Left lung (tissue), 4 donors: ENCODE measurements at regions not wholly inside any gene's neighbourhood (a gene's known extent, or its start where the extent isn't known, plus 50 kb on each side); places are given as distances from the start of the nearest gene placed in this dataset.

Source experiments
- ATAC-seq: fragments of 200-7000 bp; cut with Tn5 transposase; one replicate; pipeline ENCODE4 v1.9.1; 2020; ENCODE audit warnings: moderate library complexity
- DNase-seq, 4 donors: peaks; one replicate each; pipeline ENCODE4 v3.0.0-alpha.2; 2013 to 2020
- H3K27ac ChIP-seq, 2 donors: fragments of 200-600 bp; sonication (generic) in 1 of 2; one replicate each; pipeline versions ENCODE4 v1.5.0 to v1.8.0; 2020 to 2021
- H3K27me3 ChIP-seq, 2 donors: fragments of 200-600 bp; sonication (generic) in 1 of 2; one replicate each; pipeline versions ENCODE4 v1.5.0 to v1.8.0; 2020 to 2021
- H3K36me3 ChIP-seq, 2 donors: fragments of 200-600 bp; sonication (generic) in 1 of 2; one replicate each; pipeline versions ENCODE4 v1.5.0 to v1.8.0; 2020 to 2021
- H3K4me1 ChIP-seq, 2 donors: fragments of 200-600 bp; one replicate each; pipeline ENCODE4 v1.8.0; 2021
- H3K4me3 ChIP-seq, 2 donors: fragments of 200-600 bp; sonication (generic) in 1 of 2; one replicate each; pipeline versions ENCODE4 v1.5.0 to v1.8.0; 2020 to 2021; ENCODE audit warnings: mild to moderate bottlenecking in 1 of 2
- H3K9me3 ChIP-seq, 2 donors: fragments of 200-600 bp; sonication (generic) in 1 of 2; one replicate each; pipeline versions ENCODE4 v1.5.0 to v1.8.0; 2020 to 2021
- CTCF ChIP-seq, 2 donors: fragments of 200-600 bp; sonication (generic) in 1 of 2; IDR thresholded peaks; one replicate each; pipeline versions ENCODE4 v1.5.0 to v1.8.0; 2021; ENCODE audit warnings: antibody characterized with exemption in 2 of 2
- intact Hi-C, 2 donors: fragments of 100-400 bp; cut with DNase I; formaldehyde crosslinking; loops; one replicate each; pipeline versions ENCODE4 v1.11.2 to v1.14.2; 2022
- donor health status: DM: no; HTN: yes; CAD: no.
- donor health status: DM: no; HTN: no; CAD: no.

- Histone ChIP-seq H3K9me3 (peaks cover 0 to 3% of the 10 kb centered on the region in 2 donors), H3K4me3 (no peak overlapping the region), H3K36me3 (no peaks in the 10 kb centered on the region), H3K27me3 (no peaks in the 10 kb centered on the region), H3K4me1 (no peaks in the 10 kb centered on the region), H3K27ac (no peak overlapping the region)
- ATAC-seq (no peak), DNase-seq (no peak)
- intact Hi-C loops = no loop called here
- TF ChIP-seq CTCF (IDR thresholded peaks at IDR 0.05) = no peak
These were observed 96.6 kb upstream of the NPTX2 start for GRCh38 chr7:98520356-98520951.

DNA sequence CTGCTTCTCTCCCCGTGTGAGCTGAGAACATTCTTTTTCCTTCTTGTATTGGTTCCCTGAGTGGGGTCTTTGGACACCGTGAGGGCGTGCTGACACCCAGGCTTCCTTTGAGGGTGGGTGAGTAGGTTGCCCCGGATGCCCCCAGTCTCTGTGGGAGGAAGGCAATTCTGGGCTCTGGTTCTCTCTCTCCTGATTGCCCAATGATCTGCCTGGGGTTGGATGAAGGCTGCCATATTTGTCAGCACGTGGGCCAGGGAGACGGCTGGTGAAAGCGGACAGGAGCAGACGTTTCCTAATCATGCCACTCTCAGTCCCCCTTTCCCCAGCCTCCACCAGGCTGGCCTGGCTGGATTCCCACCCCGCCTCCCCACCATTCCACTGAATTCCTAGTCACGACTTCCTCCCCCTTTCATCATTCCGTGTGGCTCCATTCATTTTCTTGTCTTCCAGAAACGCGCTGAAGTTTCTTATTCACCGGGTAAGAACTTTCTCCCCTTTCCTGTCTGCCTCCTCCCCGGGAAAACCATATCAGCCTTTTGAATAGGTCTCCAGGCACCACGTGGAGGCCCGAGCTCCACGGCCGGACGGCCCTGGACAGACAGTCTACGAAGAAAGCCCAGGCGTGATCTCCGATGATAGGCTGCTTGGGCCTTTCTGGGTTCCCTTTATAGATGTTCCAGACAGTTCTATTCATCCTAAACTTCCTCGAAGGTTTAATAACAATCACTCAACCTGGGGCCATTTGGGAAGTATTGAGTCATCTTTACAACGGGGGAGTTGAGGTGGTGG lies 98.7 kb upstream of the NPTX2 start:
- H3K36me3 ChIP-seq = no peaks in the 10 kb centered on the region
- no peak overlapping the region for H3K27ac ChIP-seq
- ATAC-seq = no peak
- intact Hi-C loops = no loop called here
- H3K27me3 ChIP-seq = no peaks in the 10 kb centered on the region
- no peak for DNase-seq
- TF ChIP-seq CTCF (IDR thresholded peaks at IDR 0.05) = no peak
- H3K4me1 ChIP-seq = no peaks in the 10 kb centered on the region
- H3K9me3 ChIP-seq = peaks cover 0 to 3% of the 10 kb centered on the region in 2 donors
- no peak overlapping the region for H3K4me3 ChIP-seq

DNA sequence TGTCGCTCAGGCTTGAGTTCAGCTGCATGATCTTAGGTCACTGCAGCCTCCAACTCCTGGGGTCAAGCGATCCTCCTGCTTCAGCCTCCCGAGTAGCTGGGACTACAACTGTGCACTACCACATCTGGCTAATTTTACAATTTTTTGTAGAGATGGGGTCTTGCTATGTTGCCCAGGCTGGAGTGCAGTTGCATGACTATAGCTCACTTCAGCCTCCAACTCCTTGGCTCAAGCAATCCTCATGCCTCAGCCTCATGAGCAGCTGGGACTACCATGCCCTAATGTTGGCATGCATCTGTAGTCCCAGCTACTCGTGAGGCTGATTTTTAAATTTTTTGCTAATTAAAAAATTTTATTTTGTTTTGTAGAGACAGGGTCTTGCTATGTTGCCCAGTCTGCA lies 101.9 kb upstream of the NPTX2 start:
- H3K9me3 ChIP-seq = no peaks in the 10 kb centered on the region
- H3K27me3 ChIP-seq = no peaks in the 10 kb centered on the region
- TF ChIP-seq CTCF (IDR thresholded peaks at IDR 0.05) = no peak
- no peaks in the 10 kb centered on the region for H3K36me3 ChIP-seq
- no peak overlapping the region for H3K4me3 ChIP-seq
- no peaks in the 10 kb centered on the region for H3K4me1 ChIP-seq
- intact Hi-C loops = no loop called here
- DNase-seq = no peak
- H3K27ac ChIP-seq = no peak overlapping the region
- no peak for ATAC-seq

GRCh38 chr7:98514211-98515031 lies 102.7 kb upstream of the NPTX2 start:
- no peak for TF ChIP-seq CTCF (IDR thresholded peaks at IDR 0.05)
- no peaks in the 10 kb centered on the region for H3K9me3 ChIP-seq
- no peak overlapping the region for H3K27ac ChIP-seq
- no peaks in the 10 kb centered on the region for H3K36me3 ChIP-seq
- no peaks in the 10 kb centered on the region for H3K27me3 ChIP-seq
- intact Hi-C loops = no loop called here
- no peak for DNase-seq
- H3K4me1 ChIP-seq = no peaks in the 10 kb centered on the region
- no peak for ATAC-seq
- no peak overlapping the region for H3K4me3 ChIP-seq

DNA sequence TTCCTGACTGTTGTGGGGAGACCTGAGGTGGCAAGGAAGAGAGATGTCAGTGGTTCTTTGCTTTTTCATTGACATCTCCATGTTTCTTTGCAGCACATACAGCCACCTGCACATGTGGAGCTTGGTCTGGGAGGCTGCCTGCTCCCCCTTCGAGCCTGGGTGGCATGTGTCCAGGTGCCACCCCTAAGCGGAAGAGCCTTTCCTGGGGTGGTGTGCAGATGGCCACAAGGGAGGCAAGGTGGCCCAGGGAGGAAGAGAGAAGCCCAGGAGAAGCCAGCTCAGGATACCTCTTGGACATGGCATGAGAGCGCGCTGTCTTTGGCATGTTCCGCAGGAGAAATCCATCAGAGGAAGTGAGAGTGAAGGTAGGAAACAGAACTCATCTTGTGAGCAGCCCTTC lies 105.9 kb upstream of the NPTX2 start:
- H3K36me3 ChIP-seq = no peaks in the 10 kb centered on the region
- DNase-seq = no peak
- H3K9me3 ChIP-seq = no peaks in the 10 kb centered on the region
- H3K4me3 ChIP-seq = no peak overlapping the region
- ATAC-seq = no peak
- no peaks in the 10 kb centered on the region for H3K27me3 ChIP-seq
- intact Hi-C loops = no loop called here
- TF ChIP-seq CTCF (IDR thresholded peaks at IDR 0.05) = no peak
- H3K4me1 ChIP-seq = no peaks in the 10 kb centered on the region
- no peak overlapping the region for H3K27ac ChIP-seq
